IPS DF 6.9 (cell line): ENCODE measurements at regions not wholly inside any gene's neighbourhood (a gene's known extent, or its start where the extent isn't known, plus 50 kb on each side); places are given as distances from the start of the nearest gene placed in this dataset.

Experiments used
- DNase-seq: peaks from one replicate; pipeline ENCODE4 v3.0.0-alpha.2; 2013; ENCODE audit warnings: low read depth, low spot score
- H3K27ac ChIP-seq: one replicate; pipeline ENCODE4 v1.5.1; 2013; ENCODE audit warnings: low read length, control low read depth
- H3K27me3 ChIP-seq: 2 replicates; pipeline ENCODE4 v1.6.1; 2013; ENCODE audit warnings: mild to moderate bottlenecking, low read length; ENCODE audit not compliant: control insufficient read depth, insufficient read depth
- H3K36me3 ChIP-seq: 2 replicates; pipeline ENCODE4 v1.6.1; 2013; ENCODE audit warnings: low read length; ENCODE audit not compliant: control insufficient read depth, insufficient read depth
- H3K4me1 ChIP-seq: 2 replicates; pipeline ENCODE4 v1.6.1; 2013; ENCODE audit warnings: low read length; ENCODE audit not compliant: control insufficient read depth, insufficient read depth
- H3K4me3 ChIP-seq: 2 replicates; pipeline ENCODE4 v1.5.1; 2013; ENCODE audit warnings: mild to moderate bottlenecking, low read length
- H3K9me3 ChIP-seq: 2 replicates; pipeline ENCODE4 v1.6.1; 2013; ENCODE audit warnings: low read length, inconsistent platforms; ENCODE audit not compliant: control insufficient read depth, insufficient read depth
- WGBS: extraction: QIAGEN DNeasy Blood & Tissue Kit; methylation state at CpG from one replicate; pipeline ENCODE4 v1.1.7; 2013; ENCODE audit warnings: mixed read lengths, missing lambda C conversion rate; ENCODE audit not compliant: insufficient read length, insufficient coverage; 5-methylcytosine and 5-hydroxymethylcytosine counted together

DNA sequence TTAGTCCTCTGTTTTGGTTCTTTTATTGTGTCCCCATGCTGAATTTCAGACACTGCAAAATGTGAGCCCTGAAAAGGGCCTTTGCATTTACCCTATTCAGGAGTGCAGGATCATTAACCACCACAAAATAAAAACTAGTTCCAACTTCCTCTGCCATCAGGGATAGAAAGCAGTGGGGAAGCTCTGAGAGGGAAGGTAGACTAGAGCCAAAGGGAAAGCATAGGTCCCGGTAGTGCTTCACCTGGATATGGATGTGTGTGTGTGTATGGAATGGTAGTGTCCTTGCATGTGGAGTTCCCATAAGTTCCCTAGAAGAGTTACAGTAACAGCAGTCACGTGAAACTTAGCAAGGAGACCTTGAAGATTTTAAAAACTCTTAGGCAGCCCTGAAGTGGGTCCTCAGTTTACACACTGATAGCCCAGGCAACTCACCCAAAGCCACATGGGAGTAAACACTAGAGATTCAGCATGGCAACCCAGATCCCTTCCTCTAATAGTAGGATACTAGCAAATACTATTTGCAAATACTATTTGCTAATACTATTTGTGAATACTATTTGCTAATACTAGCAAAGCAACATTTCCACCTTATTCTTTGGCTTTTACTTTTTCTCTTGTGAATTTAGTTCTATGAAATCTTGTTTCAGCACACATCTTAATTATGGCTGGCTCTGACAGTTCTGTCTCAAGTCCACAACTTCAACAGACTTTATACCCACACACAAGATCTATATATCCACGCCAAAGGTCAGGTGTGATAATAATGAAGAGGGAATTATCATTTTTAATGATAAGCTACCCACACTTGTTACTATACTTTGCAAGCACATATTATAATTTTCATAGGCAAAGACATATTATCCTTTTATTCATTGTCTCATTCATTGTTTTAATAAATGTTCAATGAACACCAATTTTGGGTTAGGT, 70.4 kb upstream of the IFNE start:
- no peak overlapping the region for H3K4me3 ChIP-seq
- no peaks in the 10 kb centered on the region for H3K9me3 ChIP-seq
- H3K27ac ChIP-seq, result no peak overlapping the region
- H3K27me3 ChIP-seq, result no peaks in the 10 kb centered on the region
- H3K36me3 ChIP-seq, result no peaks in the 10 kb centered on the region
- no peak for DNase-seq
- H3K4me1 ChIP-seq, result no peaks in the 10 kb centered on the region; the same call in 1 of the 2 replicates
- WGBS, result no CpG with 5 or more reads among the region's 3 CpGs

GRCh38 chr9:21553441-21553840, 71.3 kb upstream of the IFNE start:
- no peaks in the 10 kb centered on the region for H3K9me3 ChIP-seq
- no peaks in the 10 kb centered on the region for H3K36me3 ChIP-seq
- DNase-seq, result no peak
- H3K27ac ChIP-seq, result no peak overlapping the region
- no peaks in the 10 kb centered on the region; the same call in 1 of the 2 replicates for H3K4me1 ChIP-seq
- WGBS, result no CpG with 5 or more reads among the region's 3 CpGs
- no peaks in the 10 kb centered on the region for H3K27me3 ChIP-seq
- no peak overlapping the region for H3K4me3 ChIP-seq

DNA sequence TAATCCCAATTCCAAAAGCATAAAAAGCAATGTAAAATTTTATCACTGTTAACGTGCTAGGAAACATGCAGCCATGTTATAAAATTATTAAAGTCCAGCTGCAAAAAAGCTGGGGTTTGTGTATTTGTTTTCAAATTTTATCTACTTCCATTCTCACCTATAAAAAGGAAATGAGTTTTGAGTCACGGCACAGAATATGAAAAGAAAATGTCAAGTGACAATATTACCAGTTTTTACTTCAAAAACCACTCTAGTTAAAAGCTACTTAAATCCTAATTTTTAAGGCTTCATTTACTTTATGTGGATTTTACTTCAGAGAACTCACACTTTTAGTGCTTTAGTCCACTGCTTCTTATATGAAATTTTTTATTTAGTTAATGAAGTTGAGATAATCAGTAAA, 72.7 kb upstream of the IFNE start:
- Histone ChIP-seq H3K9me3 (no peaks in the 10 kb centered on the region), H3K36me3 (no peaks in the 10 kb centered on the region), H3K4me1 (no peaks in the 10 kb centered on the region; the same call in 1 of the 2 replicates), H3K27ac (no peak overlapping the region), H3K27me3 (no peaks in the 10 kb centered on the region), H3K4me3 (no peak overlapping the region)
- WGBS, result no CpG with 5 or more reads among the region's 2 CpGs
- DNase-seq, result no peak

- no peak for DNase-seq
- Histone ChIP-seq H3K36me3 (no peaks in the 10 kb centered on the region), H3K4me1 (peaks cover 1% of the 10 kb centered on the region; the same call in 1 of the 2 replicates), H3K4me3 (no peak overlapping the region), H3K9me3 (no peaks in the 10 kb centered on the region), H3K27ac (no peak overlapping the region), H3K27me3 (no peaks in the 10 kb centered on the region)
- no CpG with 5 or more reads among the region's 5 CpGs for WGBS
Measured at GRCh38 chr9:21555911-21556310, 73.8 kb upstream of the IFNE start.

- Histone ChIP-seq H3K4me3 (no peak overlapping the region), H3K36me3 (no peaks in the 10 kb centered on the region), H3K27me3 (no peaks in the 10 kb centered on the region), H3K4me1 (peaks cover 1% of the 10 kb centered on the region; the same call in 1 of the 2 replicates), H3K27ac (no peak overlapping the region), H3K9me3 (no peaks in the 10 kb centered on the region)
- DNase-seq, result no peak
- 100% methylated on average over 1 of the region's 4 CpGs for WGBS
Measured at GRCh38 chr9:21556581-21557427, 74.7 kb upstream of the IFNE start.

DNA sequence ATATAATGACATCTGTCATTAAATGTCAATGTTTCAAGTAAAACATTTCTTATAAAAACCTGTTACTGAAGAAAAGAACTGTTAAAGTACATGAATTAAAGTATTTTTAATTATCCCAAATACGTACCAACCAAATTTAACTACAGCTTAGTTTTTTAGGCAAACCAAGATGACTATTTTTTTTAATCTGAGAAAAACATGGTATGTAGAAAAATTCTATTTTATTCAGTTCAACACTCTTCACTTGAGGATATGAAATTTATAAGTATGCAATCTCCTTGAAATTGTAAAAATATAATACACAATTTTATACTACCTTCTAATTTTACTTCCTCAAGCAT, 75.3 kb upstream of the IFNE start:
- H3K4me3 ChIP-seq, result no peak overlapping the region
- no peak for DNase-seq
- no peak overlapping the region for H3K27ac ChIP-seq
- H3K36me3 ChIP-seq, result no peaks in the 10 kb centered on the region
- peaks cover 1% of the 10 kb centered on the region; the same call in 1 of the 2 replicates for H3K4me1 ChIP-seq
- no peaks in the 10 kb centered on the region for H3K27me3 ChIP-seq
- H3K9me3 ChIP-seq, result no peaks in the 10 kb centered on the region
- WGBS, result no CpG with 5 or more reads among the region's 1 CpG

DNA sequence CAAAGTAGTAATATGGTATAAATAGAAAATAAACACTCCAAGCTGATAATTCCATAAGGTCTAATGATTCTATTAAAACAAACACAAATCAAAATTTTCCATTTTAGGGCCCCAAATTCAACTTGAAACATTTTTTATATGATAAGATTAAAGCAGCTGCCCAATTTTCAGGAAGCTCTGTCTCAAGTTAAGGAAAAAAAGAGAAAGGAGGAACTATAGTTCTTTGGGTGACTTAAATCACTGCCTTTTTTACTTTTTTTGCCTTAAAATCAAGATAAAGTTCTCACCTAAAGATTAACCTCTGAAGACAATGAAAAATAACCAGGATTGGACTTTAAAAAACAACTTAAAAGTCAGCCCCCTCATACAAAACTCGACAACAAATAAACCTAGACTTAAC, 76.0 kb upstream of the IFNE start:
- Histone ChIP-seq H3K27ac (no peak overlapping the region), H3K27me3 (no peaks in the 10 kb centered on the region), H3K4me3 (no peak overlapping the region), H3K9me3 (no peaks in the 10 kb centered on the region), H3K4me1 (peaks cover 1% of the 10 kb centered on the region; the same call in 1 of the 2 replicates), H3K36me3 (no peaks in the 10 kb centered on the region)
- DNase-seq, result no peak
- 100% methylated on average over 1 of the region's 1 CpG for WGBS

DNA sequence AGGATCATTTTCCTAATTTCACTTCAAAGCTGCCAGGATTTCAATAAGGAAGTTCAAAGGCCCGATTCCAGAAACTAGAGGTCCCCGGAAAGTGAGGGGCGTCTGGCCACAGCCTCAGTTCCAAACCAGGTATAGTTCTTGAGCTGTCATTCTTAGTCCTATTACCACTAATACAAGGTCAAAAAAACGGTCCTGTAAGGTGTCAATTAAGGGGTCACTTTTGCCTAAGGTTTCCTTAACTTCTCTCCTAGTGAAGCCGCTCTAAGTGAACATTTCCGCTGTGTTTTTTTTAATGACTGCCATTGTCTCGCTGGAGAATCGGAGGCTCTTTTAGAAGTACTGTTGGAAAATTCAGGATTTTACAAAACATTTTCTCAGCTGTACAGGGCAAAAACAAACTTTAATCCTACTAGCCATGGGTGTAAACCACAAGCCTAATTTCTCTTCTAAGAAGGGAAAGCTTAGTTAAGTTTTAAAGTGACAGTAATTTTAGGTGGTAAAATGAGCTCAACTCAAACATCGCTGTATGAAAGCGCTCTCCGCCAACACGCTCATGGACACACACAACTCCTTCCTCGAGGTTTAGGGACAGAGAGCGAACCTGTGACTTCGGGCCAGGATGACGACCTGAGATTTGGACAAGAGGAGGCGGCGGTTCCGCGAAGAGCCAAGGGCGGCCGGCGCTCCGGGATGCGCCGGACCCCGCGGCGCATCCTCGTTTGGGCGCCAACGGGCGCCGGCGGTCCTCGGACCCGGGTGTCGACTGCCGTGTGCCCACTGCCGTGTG, 76.7 kb upstream of the IFNE start:
- no CpG with 5 or more reads among the region's 40 CpGs for WGBS
- DNase-seq, result no peak
- Histone ChIP-seq H3K36me3 (no peaks in the 10 kb centered on the region), H3K27ac (no peak overlapping the region), H3K4me3 (peak overlapping the region; percentile 86), H3K4me1 (peaks cover 1% of the 10 kb centered on the region; the same call in 1 of the 2 replicates), H3K9me3 (no peaks in the 10 kb centered on the region), H3K27me3 (no peaks in the 10 kb centered on the region)

DNA sequence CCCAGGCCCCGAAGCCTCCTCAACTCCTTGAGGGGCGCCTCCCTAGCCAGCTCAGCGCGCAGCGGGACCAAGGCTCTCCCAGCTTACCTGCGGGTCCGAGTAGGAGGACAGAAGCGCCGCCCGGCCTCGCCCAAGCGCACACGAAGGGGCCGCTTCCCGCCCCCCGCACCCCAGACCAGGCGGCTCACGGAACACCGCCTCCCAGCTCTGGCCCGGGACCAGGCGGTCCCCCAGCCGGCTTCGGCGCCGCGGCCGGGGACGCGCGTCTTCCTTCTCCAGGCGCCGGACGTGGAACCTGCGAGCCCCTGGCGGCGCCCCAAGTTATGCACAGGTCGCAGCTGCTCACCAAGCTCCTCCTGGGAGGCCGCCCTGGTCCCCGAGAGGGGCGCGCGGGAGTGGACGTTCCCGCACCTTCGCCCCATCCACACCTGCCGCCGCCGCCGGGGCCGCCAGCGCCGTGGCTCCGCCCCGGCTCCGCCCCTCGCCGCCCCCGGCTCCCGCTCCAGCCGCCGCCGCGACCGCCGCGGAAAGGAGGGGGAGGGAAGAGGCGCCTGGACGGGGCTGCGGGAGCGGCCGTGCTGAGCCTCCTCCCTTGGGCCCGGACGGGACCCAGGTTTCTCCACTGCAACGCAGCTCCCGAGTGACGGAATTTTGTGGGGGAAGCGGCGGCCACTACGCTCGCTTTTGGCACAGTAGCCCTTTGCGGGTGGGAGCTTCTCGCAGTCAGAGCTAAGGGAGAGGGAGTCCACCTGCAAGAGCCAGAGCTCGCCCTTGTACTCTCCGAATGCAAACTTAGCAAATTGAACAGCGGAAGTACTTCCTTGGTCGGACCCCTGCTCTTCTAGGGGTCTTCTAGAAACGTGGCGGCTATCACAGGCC, 77.5 kb upstream of the IFNE start:
- Histone ChIP-seq H3K27me3 (no peaks in the 10 kb centered on the region), H3K4me3 (peak overlapping the region; percentile 86), H3K27ac (no peak overlapping the region), H3K9me3 (no peaks in the 10 kb centered on the region), H3K36me3 (no peaks in the 10 kb centered on the region), H3K4me1 (peaks cover 1% of the 10 kb centered on the region; the same call in 1 of the 2 replicates)
- no peak for DNase-seq
- WGBS, result no CpG with 5 or more reads among the region's 88 CpGs
